Suprapubic skin (tissue), 3 donors: ENCODE measurements at regions not wholly inside any gene's neighbourhood (a gene's known extent, or its start where the extent isn't known, plus 50 kb on each side); places are given as distances from the start of the nearest gene placed in this dataset.

Experiments
- CTCF ChIP-seq, 2 donors: fragments of 200-600 bp in 1 of 2; fragments of 450-650 bp in 1 of 2; sonication (generic) in 1 of 2; IDR thresholded peaks; one replicate each; pipeline ENCODE4 v1.5.1; 2016 to 2019; ENCODE audit warnings: antibody characterized with exemption in 2 of 2, mild to moderate bottlenecking in 1 of 2, moderate library complexity in 1 of 2
- POLR2A ChIP-seq, 2 donors: fragments of 450-650 bp; IDR thresholded peaks; one replicate each; pipeline ENCODE4 v1.6.1; 2017; ENCODE audit warnings: antibody characterized with exemption in 2 of 2, mild to moderate bottlenecking in 2 of 2, moderate library complexity in 2 of 2

DNA sequence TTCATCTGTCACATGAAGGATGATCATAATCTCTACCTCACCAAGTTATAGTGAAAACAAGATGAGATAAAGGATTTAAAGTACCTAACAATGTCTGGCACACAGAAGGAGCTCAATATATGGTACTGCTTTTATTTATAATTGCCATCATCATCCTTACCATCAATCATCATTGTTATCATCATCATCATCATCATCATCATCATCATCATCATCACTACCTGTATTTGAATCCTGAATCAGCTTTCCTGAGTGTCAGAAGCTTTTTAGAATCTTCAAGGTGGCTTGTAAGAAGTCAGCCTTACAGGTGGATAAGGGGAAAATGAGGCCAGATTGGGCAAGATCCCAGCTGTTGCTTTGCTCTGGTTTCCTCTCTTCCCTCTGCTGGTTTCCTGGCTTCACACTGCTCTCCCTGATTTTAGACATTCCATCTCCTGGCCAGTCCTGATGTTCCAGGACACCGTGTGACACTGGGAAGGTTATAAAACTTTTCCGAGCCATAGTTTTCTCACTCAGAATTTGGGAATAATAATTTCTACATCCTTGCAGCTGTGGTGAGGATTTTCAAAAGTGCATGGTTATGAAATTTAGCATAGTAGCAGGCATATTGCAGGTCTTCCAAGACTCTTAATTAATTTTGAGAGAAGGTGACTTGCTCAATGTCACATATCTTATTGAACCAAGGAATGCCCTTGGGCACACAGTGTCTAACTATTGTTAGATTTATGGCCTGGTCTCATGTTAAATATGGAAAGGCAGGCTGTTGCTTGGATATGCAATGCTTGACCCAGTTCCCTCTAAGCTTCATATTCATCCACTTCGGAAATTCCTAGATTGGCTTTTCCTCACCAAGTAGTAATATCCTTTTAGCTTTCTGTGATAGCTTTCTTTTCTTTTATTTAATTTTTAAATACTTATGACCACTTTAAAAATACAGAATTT, 160.7 kb downstream of the TMEM38B start:
- no peak for TF ChIP-seq POLR2A (IDR thresholded peaks at IDR 0.05)
- no peak for TF ChIP-seq CTCF (IDR thresholded peaks at IDR 0.05)
